BJ (cell line): ENCODE measurements at regions not wholly inside any gene's neighbourhood (a gene's known extent, or its start where the extent isn't known, plus 50 kb on each side); places are given as distances from the start of the nearest gene placed in this dataset.

Experiments used
- CTCF ChIA-PET: fragments of 350-600 bp; formaldehyde crosslinking; extraction: SDS; loops from one replicate; lab custom pipeline; 2021; ENCODE audit warnings: antibody characterized with exemption, inconsistent platforms; lab: Yijun Ruan, JAX
- POLR2A ChIA-PET: fragments of 300-600 bp; sonication (Branson Sonifier 250); formaldehyde crosslinking; extraction: SDS; loops from one replicate; lab custom pipeline; 2021; ENCODE audit warnings: antibody characterized with exemption; lab: Charles Lee
- DNase-seq: peaks from one replicate; pipeline ENCODE4 v3.0.0-alpha.2; 2011; ENCODE audit warnings: low read depth
- H3K27me3 ChIP-seq: 2 replicates; pipeline ENCODE4 v1.6.0; 2011; ENCODE audit warnings: low read length; ENCODE audit not compliant: control insufficient read depth, insufficient read depth
- H3K36me3 ChIP-seq: 2 replicates; pipeline ENCODE4 v1.5.1; 2011; ENCODE audit warnings: low read length; ENCODE audit not compliant: control insufficient read depth, insufficient read depth
- H3K4me3 ChIP-seq: 2 replicates; pipeline ENCODE4 v1.5.1; 2011; ENCODE audit warnings: low read depth, mild to moderate bottlenecking, control low read depth, low read length
- TF ChIP-seq, protein P1 (sequence below): IDR thresholded peaks from 2 replicates; pipeline ENCODE4 v1.5.1; 2011; ENCODE audit warnings: low read depth, mild to moderate bottlenecking, control low read depth, inconsistent platforms, low read length, moderate library complexity; ENCODE audit not compliant: insufficient read depth

- Histone ChIP-seq H3K36me3 (no peaks in the 10 kb centered on the region), H3K4me3 (no peak overlapping the region), H3K27me3 (no peaks in the 10 kb centered on the region)
- ChIA-PET POLR2A (no interaction called here), CTCF (no interaction called here)
- TF ChIP-seq, protein P1, sequence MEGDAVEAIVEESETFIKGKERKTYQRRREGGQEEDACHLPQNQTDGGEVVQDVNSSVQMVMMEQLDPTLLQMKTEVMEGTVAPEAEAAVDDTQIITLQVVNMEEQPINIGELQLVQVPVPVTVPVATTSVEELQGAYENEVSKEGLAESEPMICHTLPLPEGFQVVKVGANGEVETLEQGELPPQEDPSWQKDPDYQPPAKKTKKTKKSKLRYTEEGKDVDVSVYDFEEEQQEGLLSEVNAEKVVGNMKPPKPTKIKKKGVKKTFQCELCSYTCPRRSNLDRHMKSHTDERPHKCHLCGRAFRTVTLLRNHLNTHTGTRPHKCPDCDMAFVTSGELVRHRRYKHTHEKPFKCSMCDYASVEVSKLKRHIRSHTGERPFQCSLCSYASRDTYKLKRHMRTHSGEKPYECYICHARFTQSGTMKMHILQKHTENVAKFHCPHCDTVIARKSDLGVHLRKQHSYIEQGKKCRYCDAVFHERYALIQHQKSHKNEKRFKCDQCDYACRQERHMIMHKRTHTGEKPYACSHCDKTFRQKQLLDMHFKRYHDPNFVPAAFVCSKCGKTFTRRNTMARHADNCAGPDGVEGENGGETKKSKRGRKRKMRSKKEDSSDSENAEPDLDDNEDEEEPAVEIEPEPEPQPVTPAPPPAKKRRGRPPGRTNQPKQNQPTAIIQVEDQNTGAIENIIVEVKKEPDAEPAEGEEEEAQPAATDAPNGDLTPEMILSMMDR = no peak
- no peak for DNase-seq
Observed at GRCh38 chr16:64445245-64445644, 676.6 kb downstream of the CDH11 start.

- no peaks in the 10 kb centered on the region for H3K36me3 ChIP-seq
- DNase-seq = peak; percentile 98
- ChIA-PET POLR2A (no interaction called here), CTCF (interaction anchor here (2.0 kb wide), 1 partner anchor 10 kb away, joined by 5 read pairs; no protein-coding TSS in a partner anchor)
- H3K4me3 ChIP-seq = no peak overlapping the region
- TF ChIP-seq, protein P1 = no peak
- H3K27me3 ChIP-seq = no peaks in the 10 kb centered on the region
Observed at GRCh38 chr16:64440421-64440831, 681.4 kb downstream of the CDH11 start.

DNA sequence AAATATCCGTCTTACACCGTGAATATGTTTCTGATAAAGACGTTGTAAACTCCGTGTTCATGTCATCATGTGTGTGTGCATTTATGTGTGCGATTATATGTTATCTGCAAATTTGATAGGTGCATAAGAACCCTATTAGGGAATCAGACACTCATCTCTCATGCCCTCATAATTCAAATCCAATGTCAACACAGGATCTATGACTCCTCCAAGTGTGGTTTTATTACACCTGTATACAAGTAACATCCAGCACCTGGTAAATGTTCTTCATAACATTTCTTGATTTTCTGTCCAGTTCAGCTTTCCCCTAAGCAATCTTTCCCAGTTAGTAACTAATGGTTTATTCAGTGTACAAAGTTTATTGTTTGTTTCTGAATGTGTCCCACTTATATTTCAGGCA is 681.9 kb downstream of the CDH11 start:
- H3K27me3 ChIP-seq = no peaks in the 10 kb centered on the region
- H3K36me3 ChIP-seq = no peaks in the 10 kb centered on the region
- ChIA-PET POLR2A (no interaction called here), CTCF (interaction anchor here (2.0 kb wide), 1 partner anchor 9 kb away, joined by 5 read pairs; no protein-coding TSS in a partner anchor)
- no peak overlapping the region for H3K4me3 ChIP-seq
- TF ChIP-seq, protein P1 = no peak
- DNase-seq = no peak

- TF ChIP-seq, protein P1 = no peak
- CTCF ChIA-PET = interaction anchor here (0.9 kb wide), 1 partner anchor 15 kb away, joined by 3 read pairs; no protein-coding TSS in a partner anchor
- DNase-seq = no peak
- H3K36me3 ChIP-seq = no peaks in the 10 kb centered on the region
- POLR2A ChIA-PET = no interaction called here
- no peaks in the 10 kb centered on the region for H3K27me3 ChIP-seq
- H3K4me3 ChIP-seq = no peak overlapping the region
Observed at GRCh38 chr16:64437706-64438324, 684.0 kb downstream of the CDH11 start.

GRCh38 chr16:64434526-64435069 is 687.3 kb downstream of the CDH11 start:
- TF ChIP-seq, protein P1 = no peak
- POLR2A ChIA-PET = no interaction called here
- Histone ChIP-seq H3K27me3 (no peaks in the 10 kb centered on the region), H3K36me3 (no peaks in the 10 kb centered on the region), H3K4me3 (no peak overlapping the region)
- DNase-seq = no peak
- CTCF ChIA-PET = no interaction called here
